Thymus (tissue), 11 donors: ENCODE measurements at regions not wholly inside any gene's neighbourhood (a gene's known extent, or its start where the extent isn't known, plus 50 kb on each side); places are given as distances from the start of the nearest gene placed in this dataset.
"Not testable (repeated sequence)": the region's sequence is repeated elsewhere in the genome, so short reads cannot be mapped to it uniquely, and the experiment has no call there.

Experiments
- DNase-seq, 9 donors: peaks; one replicate each; pipeline ENCODE4 v3.0.0-alpha.2; 2013; ENCODE audit warnings: low spot score in 9 of 9, low read depth in 6 of 9, missing footprints in 1 of 9
- H3K27ac ChIP-seq, 2 donors: one replicate each; pipeline ENCODE4 v1.5.1; 2013; ENCODE audit warnings: control low read depth in 1 of 2, low read depth in 1 of 2, low read length in 1 of 2, mild to moderate bottlenecking in 1 of 2, moderate library complexity in 1 of 2
- H3K27me3 ChIP-seq, 2 donors: one replicate each; pipeline ENCODE4 v1.5.1; 2013; ENCODE audit warnings: low read length in 1 of 2; ENCODE audit not compliant: control insufficient read depth in 2 of 2, insufficient read depth in 1 of 2
- H3K36me3 ChIP-seq, 2 donors: one replicate each; pipeline ENCODE4 v1.5.1; 2013; ENCODE audit warnings: low read length in 1 of 2, mild to moderate bottlenecking in 1 of 2, moderate library complexity in 1 of 2; ENCODE audit not compliant: control insufficient read depth in 2 of 2, insufficient read depth in 2 of 2
- H3K4me1 ChIP-seq, 2 donors: one replicate each; pipeline ENCODE4 v1.5.1; 2013; ENCODE audit warnings: low read length in 2 of 2; ENCODE audit not compliant: control insufficient read depth in 2 of 2, insufficient read depth in 2 of 2
- H3K4me3 ChIP-seq, 2 donors: one replicate each; pipeline ENCODE4 v1.5.1; 2013; ENCODE audit warnings: low read length in 2 of 2, control low read depth in 1 of 2, mild to moderate bottlenecking in 1 of 2
- H3K9me3 ChIP-seq, 2 donors: one replicate each; pipeline ENCODE4 v1.5.1; 2013; ENCODE audit warnings: low read length in 1 of 2, mild to moderate bottlenecking in 1 of 2; ENCODE audit not compliant: control insufficient read depth in 2 of 2, insufficient read depth in 1 of 2
- WGBS: extraction: QIAGEN DNeasy Blood & Tissue Kit; methylation state at CpG from one replicate; pipeline ENCODE4 v1.1.7; 2013; 5-methylcytosine and 5-hydroxymethylcytosine counted together
- donor health status: healthy.

DNA sequence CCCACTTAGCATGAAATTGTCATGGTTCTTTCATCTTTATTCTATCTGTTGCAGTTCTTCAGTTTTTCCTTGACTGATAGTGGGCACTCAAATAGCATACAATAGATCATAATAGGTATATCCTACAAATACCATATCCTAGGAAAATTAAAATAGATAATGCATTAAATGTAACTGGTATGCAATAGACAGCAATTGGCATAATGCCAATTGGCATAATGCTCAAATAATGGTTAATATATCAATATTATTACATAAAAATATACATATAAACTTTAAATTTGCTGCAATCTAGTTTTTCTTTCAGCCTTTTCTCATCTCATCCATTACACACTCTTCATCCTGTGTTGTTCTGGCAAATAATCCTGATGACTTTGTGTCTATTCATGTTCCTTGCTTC lies 814.6 kb upstream of the TMPRSS15 start:
- H3K27me3 ChIP-seq = no peaks in the 10 kb centered on the region
- no peak for DNase-seq
- H3K4me1 ChIP-seq = no peaks in the 10 kb centered on the region
- H3K36me3 ChIP-seq = no peaks in the 10 kb centered on the region
- no peak overlapping the region for H3K4me3 ChIP-seq
- H3K9me3 ChIP-seq = no peaks in the 10 kb centered on the region
- H3K27ac ChIP-seq = no peak overlapping the region

DNA sequence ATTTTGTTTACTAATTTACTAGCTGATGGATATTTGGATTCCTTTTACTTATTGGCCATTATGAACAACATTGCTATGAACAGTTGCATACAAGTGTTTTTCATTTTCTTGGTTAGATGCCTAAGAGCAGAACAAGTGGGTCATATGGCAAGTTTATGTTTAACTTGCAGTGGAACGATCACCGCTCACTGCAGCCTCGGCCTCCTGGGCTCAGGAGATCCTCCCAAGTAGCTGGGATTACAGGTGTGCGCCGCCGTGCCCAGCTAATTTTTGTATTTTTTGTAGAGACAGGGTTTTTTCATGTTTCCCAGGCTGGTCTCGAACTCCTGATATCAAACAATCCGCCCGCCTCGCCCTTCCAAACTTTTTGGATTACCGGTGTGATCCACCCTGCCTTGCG lies 820.5 kb upstream of the TMPRSS15 start:
- H3K4me1 ChIP-seq = no peaks in the 10 kb centered on the region
- DNase-seq = no peak
- WGBS = 91% methylated on average over 12 of the region's 12 CpGs
- no peak overlapping the region for H3K27ac ChIP-seq
- H3K27me3 ChIP-seq = no peaks in the 10 kb centered on the region
- no peaks in the 10 kb centered on the region for H3K9me3 ChIP-seq
- H3K4me3 ChIP-seq = no peak overlapping the region
- no peaks in the 10 kb centered on the region for H3K36me3 ChIP-seq

DNA sequence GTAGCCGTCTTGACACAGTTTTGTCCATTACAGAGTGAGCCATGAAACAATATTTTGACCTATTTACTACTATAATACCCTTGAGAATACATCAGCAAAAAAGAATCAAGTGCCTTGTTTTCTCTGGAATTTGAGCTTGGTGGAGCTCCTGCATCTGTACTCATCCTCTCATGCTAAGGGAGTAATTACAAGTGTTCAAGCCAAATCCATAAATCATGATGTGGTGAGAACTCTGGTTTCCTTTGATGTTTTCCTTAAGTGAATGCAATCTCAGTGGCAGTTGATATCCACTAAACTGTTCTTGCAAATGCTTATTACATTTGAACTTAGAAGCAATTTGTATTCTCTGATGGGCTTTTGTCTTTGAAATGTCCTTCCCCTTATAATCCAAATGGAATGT lies 824.6 kb upstream of the TMPRSS15 start:
- 86% methylated on average over 1 of the region's 1 CpG for WGBS
- Histone ChIP-seq H3K36me3 (no peaks in the 10 kb centered on the region), H3K27me3 (no peaks in the 10 kb centered on the region), H3K27ac (no peak overlapping the region), H3K4me3 (no peak overlapping the region), H3K4me1 (no peaks in the 10 kb centered on the region), H3K9me3 (no peaks in the 10 kb centered on the region)
- no peak for DNase-seq

DNA sequence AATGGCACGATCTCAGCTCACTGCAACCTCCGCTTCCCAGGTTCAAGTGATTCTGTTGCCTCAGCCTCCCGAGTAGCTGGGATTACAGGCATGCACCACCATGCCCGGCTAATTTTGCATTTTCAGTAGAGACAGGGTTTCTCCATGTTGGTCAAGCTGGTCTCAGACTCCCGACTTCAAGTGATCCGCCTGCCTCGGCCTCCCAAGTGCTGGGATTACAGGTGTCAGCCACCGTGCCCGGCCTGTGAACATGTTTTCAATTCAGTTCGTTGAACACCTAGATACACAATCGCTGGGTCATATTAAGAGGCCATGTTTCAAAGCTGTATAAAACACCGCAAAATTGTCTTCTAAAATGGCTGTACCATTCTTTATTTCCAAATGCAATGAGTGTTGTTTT lies 830.3 kb upstream of the TMPRSS15 start:
- H3K4me1 ChIP-seq, H3K27ac ChIP-seq, H3K27me3 ChIP-seq, H3K36me3 ChIP-seq, H3K4me3 ChIP-seq, H3K9me3 ChIP-seq, DNase-seq: not testable (repeated sequence)
- 87% methylated on average over 12 of the region's 12 CpGs for WGBS

DNA sequence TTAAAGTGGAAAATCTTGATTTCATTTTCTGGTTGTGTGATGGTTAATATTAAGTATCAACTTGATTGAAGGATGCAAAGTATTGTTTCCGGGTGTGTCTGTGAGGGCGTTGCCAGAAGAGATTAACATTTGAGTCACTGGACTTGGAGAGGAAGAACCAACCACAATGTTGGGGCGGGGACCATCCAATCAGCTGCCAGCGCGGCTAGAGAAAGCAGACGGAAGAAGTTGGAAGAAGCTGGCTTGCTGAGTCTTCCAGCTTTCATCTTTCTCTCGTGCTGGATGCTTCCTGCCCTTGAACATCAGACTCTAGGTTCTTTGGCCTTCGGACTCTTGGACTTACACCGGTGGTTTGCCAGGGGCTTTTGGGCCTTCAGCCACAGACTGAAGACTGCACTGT lies 832.6 kb upstream of the TMPRSS15 start:
- Histone ChIP-seq H3K27me3 (no peaks in the 10 kb centered on the region), H3K27ac (no peak overlapping the region), H3K36me3 (no peaks in the 10 kb centered on the region), H3K9me3 (no peaks in the 10 kb centered on the region), H3K4me3 (no peak overlapping the region), H3K4me1 (no peaks in the 10 kb centered on the region)
- WGBS = 96% methylated on average over 9 of the region's 9 CpGs
- no peak for DNase-seq

DNA sequence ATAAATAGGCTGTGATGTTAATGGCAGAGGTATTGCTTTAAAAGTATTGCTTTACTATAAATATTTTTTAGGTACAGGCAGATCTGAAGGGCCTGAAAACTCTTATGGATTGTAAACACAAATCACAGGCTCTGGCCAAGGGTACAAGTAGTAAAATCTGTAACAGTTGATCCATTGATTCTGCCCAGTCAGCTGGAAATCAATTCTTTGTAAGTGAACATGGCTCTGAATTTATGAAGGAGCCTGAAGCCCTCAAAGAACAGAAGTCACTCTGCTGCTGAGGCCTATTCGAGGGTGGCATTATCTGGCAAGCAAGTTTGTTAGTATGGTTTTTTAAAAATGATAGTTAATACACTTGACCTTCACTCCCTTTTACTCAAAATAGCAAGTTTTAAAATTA lies 834.0 kb upstream of the TMPRSS15 start:
- no peaks in the 10 kb centered on the region for H3K9me3 ChIP-seq
- WGBS = 84% methylated on average over 1 of the region's 1 CpG
- H3K4me1 ChIP-seq = no peaks in the 10 kb centered on the region
- H3K36me3 ChIP-seq = no peaks in the 10 kb centered on the region
- H3K27ac ChIP-seq = no peak overlapping the region
- H3K4me3 ChIP-seq = no peak overlapping the region
- DNase-seq = no peak
- H3K27me3 ChIP-seq = no peaks in the 10 kb centered on the region

DNA sequence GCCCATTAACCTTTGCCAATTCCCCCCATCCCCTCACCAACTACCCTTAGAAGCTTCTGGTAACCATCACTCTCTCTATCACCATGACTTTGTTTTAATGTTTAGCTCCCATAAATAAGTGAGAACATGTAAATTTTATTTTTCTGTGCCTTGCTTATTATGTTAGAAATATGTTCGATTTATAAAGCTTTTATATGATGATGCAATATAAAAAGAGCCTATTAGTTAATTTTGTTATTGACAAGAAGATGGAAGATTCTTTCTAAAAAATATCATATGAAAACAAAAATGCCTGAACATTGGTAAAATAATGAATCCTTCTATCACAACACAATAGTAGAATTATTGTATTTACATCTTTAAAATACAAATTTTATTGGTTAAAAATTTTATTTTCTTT lies 836.1 kb upstream of the TMPRSS15 start:
- H3K27me3 ChIP-seq = no peaks in the 10 kb centered on the region
- H3K9me3 ChIP-seq = peaks cover 0 to under 1% of the 10 kb centered on the region in 2 donors
- H3K4me1 ChIP-seq = no peaks in the 10 kb centered on the region
- no peak for DNase-seq
- no peak overlapping the region for H3K4me3 ChIP-seq
- H3K36me3 ChIP-seq = no peaks in the 10 kb centered on the region
- H3K27ac ChIP-seq = no peak overlapping the region
- WGBS = 88% methylated on average over 1 of the region's 1 CpG

DNA sequence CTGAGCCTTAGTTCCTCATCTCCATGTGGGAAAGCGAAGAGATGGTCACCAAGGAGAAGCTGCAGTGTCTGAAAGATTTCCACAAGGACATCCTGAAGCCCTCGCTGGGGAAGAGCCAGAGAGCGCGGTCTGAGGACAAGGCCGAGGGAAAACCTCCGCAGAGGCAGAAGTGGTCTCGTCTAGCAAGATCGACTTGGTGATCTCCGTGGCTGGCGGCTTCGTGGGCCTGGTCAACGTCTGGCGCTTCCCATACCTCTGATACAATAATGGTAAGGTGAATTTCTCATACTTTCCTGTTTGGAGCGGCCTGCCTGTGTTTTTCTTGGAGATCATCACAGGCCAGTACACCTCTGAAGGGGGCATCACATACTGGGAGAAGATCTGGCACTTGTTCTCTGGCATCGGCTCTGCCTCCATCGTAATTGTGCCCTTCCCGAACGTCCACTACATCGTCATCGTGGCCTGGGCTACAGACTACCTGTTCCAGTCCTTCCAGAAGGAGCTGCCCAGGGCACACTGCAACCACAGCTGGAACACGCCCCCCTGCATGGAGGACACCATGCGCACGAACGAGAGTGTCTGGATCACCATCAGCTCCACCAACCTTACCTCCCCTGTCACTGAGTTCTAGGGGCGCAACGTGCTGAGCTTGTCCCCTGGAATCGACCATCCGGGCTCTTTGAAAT lies 841.1 kb upstream of the TMPRSS15 start:
- Histone ChIP-seq H3K27ac (no peak overlapping the region), H3K9me3 (peaks cover 2 to 16% of the 10 kb centered on the region in 2 donors), H3K4me1 (no peaks in the 10 kb centered on the region), H3K4me3 (no peak overlapping the region), H3K36me3 (no peaks in the 10 kb centered on the region), H3K27me3 (no peaks in the 10 kb centered on the region)
- DNase-seq = no peak
- WGBS = 96% methylated on average over 28 of the region's 28 CpGs

DNA sequence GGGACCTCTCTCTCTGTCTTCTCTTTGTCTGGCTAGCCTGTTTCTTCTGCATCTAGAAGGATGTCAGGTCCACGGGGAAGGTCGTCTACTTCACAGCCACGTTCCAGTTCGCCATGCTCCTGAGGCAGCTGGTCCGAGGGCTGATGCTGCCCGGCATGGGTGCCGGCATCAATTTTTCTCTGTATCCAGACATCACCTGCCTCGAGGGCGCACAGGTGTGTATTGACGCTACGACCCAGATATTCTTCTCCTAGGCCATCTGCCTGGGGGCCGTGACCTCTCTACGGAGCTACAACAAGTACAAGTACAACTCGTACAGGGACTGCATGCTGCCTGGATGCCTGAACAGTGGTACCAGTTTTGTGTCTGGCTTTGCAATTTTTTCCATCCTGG lies 841.6 kb upstream of the TMPRSS15 start:
- no peak overlapping the region for H3K4me3 ChIP-seq
- H3K9me3 ChIP-seq = peaks cover 2 to 16% of the 10 kb centered on the region in 2 donors
- no peaks in the 10 kb centered on the region for H3K4me1 ChIP-seq
- H3K27me3 ChIP-seq = no peaks in the 10 kb centered on the region
- 98% methylated on average over 14 of the region's 14 CpGs for WGBS
- DNase-seq = no peak
- H3K27ac ChIP-seq = no peak overlapping the region
- no peaks in the 10 kb centered on the region for H3K36me3 ChIP-seq

DNA sequence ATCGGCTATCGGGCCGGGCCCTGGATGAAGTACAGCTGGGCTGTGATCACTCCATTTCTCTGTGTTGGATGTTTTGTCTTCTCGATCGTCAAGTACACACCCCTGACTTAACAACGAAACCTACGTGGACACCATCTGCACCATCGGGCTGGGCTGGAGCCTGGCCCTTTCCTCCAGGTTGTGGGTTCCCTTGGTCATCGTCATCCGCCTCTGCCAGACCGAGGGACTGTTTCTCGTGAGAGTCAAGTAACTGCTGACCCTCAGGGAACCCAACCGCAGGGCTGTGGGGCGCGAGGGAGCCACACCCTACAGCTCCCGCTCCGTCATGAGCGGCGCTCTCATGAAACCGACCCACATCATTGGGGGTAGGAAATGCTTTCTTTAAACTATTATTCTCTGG lies 842.4 kb upstream of the TMPRSS15 start:
- 97% methylated on average over 20 of the region's 20 CpGs for WGBS
- Histone ChIP-seq H3K27ac (no peak overlapping the region), H3K9me3 (peaks cover 2 to 16% of the 10 kb centered on the region in 2 donors), H3K36me3 (no peaks in the 10 kb centered on the region), H3K4me1 (no peaks in the 10 kb centered on the region), H3K27me3 (no peaks in the 10 kb centered on the region), H3K4me3 (no peak overlapping the region)
- no peak for DNase-seq
